ENCODE measurements at regions not wholly inside any gene's neighbourhood (a gene's known extent, or its start where the extent isn't known, plus 50 kb on each side); places are given as distances from the start of the nearest gene placed in this dataset.

DNA sequence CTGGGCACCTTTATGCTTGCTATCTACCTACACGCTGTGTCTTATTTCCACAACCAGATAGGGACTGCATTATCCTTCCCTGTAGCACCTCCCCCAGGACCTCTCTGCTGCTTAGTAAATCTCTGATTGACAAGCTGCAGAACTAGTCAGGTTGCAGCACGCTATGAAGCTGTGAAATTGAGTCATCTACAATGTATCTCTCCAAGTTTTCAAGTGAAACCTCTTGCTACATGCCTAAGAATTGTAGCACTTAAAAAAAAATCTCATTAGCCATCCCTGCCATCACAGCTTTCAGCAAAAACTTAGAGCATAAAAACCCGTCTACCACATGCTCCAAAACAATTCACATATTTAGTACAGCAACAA, 69.7 kb upstream of the FGFR2 start:
- Histone ChIP-seq H3K27me3 (ENCODE audit: insufficient read depth, low read depth) (peaks cover 42% of the 10 kb centered on the region), H3K27ac (no peak overlapping the region), H3K79me2 (ENCODE audit: low read depth) (no peaks in the 10 kb centered on the region), H3K9me2 (ENCODE audit: insufficient read depth) (no peaks in the 10 kb centered on the region), H2AFZ (no peak overlapping the region), H3K4me3 (no peak overlapping the region), H3K9me3 (ENCODE audit: insufficient read depth, low read depth) (no peaks in the 10 kb centered on the region), H4K20me1 (ENCODE audit: insufficient read depth) (no peaks in the 10 kb centered on the region), H3K4me1 (replicated peaks; ENCODE audit: insufficient read depth) (no peaks in the 10 kb centered on the region), H3K4me2 (no peak overlapping the region), H3F3A (ENCODE audit: insufficient read depth, low read depth) (no peaks in the 10 kb centered on the region), H3K36me3 (ENCODE audit: low read depth) (no peaks in the 10 kb centered on the region)
- ChIA-PET POLR2A (ENCODE audit: unreplicated experiment) (no interaction called here), CTCF (no interaction called here)
- intact Hi-C loops (cut with micrococcal nuclease; ENCODE audit: unreplicated experiment): no loop called here
- DNase-seq: no peak
- no TSS peak for BruUV-seq (replicated peaks)
- TF ChIP-seq EZH2 (IDR thresholded peaks at IDR 0.05; ENCODE audit: low read depth): no peak
- TF ChIP-seq, protein P1, sequence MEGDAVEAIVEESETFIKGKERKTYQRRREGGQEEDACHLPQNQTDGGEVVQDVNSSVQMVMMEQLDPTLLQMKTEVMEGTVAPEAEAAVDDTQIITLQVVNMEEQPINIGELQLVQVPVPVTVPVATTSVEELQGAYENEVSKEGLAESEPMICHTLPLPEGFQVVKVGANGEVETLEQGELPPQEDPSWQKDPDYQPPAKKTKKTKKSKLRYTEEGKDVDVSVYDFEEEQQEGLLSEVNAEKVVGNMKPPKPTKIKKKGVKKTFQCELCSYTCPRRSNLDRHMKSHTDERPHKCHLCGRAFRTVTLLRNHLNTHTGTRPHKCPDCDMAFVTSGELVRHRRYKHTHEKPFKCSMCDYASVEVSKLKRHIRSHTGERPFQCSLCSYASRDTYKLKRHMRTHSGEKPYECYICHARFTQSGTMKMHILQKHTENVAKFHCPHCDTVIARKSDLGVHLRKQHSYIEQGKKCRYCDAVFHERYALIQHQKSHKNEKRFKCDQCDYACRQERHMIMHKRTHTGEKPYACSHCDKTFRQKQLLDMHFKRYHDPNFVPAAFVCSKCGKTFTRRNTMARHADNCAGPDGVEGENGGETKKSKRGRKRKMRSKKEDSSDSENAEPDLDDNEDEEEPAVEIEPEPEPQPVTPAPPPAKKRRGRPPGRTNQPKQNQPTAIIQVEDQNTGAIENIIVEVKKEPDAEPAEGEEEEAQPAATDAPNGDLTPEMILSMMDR (conservative IDR thresholded peaks at IDR 0.05): no peak

DNA sequence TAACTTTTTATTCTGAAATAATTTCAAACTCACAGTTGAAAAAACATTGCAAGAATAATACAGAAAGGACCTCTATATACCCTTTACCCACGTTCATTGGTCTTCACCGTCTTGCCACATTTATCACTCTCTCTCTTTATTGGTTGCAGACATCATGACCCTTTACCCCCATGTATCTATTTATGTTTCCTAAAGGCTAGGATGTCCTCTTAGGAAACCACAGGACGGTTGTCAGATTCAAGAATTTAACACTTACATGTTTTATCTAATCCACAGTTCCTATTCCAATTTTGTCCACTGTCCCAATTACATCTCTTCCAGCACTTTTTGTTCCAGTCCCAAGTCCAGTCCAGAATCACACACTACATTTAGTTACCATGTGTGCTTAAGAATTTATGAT, 67.6 kb upstream of the FGFR2 start:
- TF ChIP-seq, protein P1 (conservative IDR thresholded peaks at IDR 0.05): no peak
- no peak for TF ChIP-seq EZH2 (IDR thresholded peaks at IDR 0.05; ENCODE audit: low read depth)
- BruUV-seq (replicated peaks): no TSS peak
- no peak for DNase-seq
- no peak overlapping the region for H2AFZ ChIP-seq
- no peaks in the 10 kb centered on the region for H3K9me2 ChIP-seq (ENCODE audit: insufficient read depth)
- no peaks in the 10 kb centered on the region for H3K79me2 ChIP-seq (ENCODE audit: low read depth)
- ChIA-PET CTCF (no interaction called here), POLR2A (ENCODE audit: unreplicated experiment) (no interaction called here)
- H3K4me3 ChIP-seq: no peak overlapping the region
- H3K36me3 ChIP-seq (ENCODE audit: low read depth): no peaks in the 10 kb centered on the region
- H3K27me3 ChIP-seq (ENCODE audit: insufficient read depth, low read depth): peaks cover 36% of the 10 kb centered on the region
- H3F3A ChIP-seq (ENCODE audit: insufficient read depth, low read depth): no peaks in the 10 kb centered on the region
- no peaks in the 10 kb centered on the region for H3K9me3 ChIP-seq (ENCODE audit: insufficient read depth, low read depth)
- H4K20me1 ChIP-seq (ENCODE audit: insufficient read depth): no peaks in the 10 kb centered on the region
- H3K27ac ChIP-seq: no peak overlapping the region
- no peaks in the 10 kb centered on the region for H3K4me1 ChIP-seq (replicated peaks; ENCODE audit: insufficient read depth)
- H3K4me2 ChIP-seq: no peak overlapping the region
- intact Hi-C loops (cut with micrococcal nuclease; ENCODE audit: unreplicated experiment): no loop called here

DNA sequence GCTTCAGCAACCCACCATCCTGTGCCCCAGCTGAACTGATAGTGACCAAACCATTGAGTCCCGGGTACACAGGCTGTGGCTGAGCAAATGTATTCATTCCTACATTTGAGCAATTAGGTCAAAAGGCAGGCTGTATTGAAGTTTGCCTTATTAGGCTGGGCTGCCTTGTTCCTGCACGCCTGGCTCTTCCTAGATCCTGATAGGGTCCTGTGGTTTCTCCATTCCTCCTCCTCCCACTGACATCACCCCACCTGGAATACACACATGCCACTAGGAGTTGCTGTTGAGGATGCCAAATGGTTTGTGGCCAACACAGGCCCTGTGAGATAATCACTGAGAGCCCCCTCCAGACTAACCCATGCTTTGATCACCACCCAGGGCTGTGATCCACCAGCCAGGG, 66.4 kb upstream of the FGFR2 start:
- H3K4me3 ChIP-seq: no peak overlapping the region
- no peak overlapping the region for H3K27ac ChIP-seq
- POLR2A ChIA-PET (ENCODE audit: unreplicated experiment): no interaction called here
- CTCF ChIA-PET: no interaction called here
- intact Hi-C loops (cut with micrococcal nuclease; ENCODE audit: unreplicated experiment): no loop called here
- no peaks in the 10 kb centered on the region for H3K36me3 ChIP-seq (ENCODE audit: low read depth)
- BruUV-seq (replicated peaks): no TSS peak
- no peak overlapping the region for H2AFZ ChIP-seq
- no peaks in the 10 kb centered on the region for H3K4me1 ChIP-seq (replicated peaks; ENCODE audit: insufficient read depth)
- no peaks in the 10 kb centered on the region for H3K9me3 ChIP-seq (ENCODE audit: insufficient read depth, low read depth)
- no peak for DNase-seq
- TF ChIP-seq, protein P1 (conservative IDR thresholded peaks at IDR 0.05): no peak
- TF ChIP-seq EZH2 (IDR thresholded peaks at IDR 0.05; ENCODE audit: low read depth): no peak
- H4K20me1 ChIP-seq (ENCODE audit: insufficient read depth): no peaks in the 10 kb centered on the region
- H3F3A ChIP-seq (ENCODE audit: insufficient read depth, low read depth): no peaks in the 10 kb centered on the region
- no peaks in the 10 kb centered on the region for H3K9me2 ChIP-seq (ENCODE audit: insufficient read depth)
- H3K4me2 ChIP-seq: no peak overlapping the region
- peaks cover 42% of the 10 kb centered on the region; the same call in 1 of the 2 replicates for H3K27me3 ChIP-seq (ENCODE audit: insufficient read depth, low read depth)
- H3K79me2 ChIP-seq (ENCODE audit: low read depth): no peaks in the 10 kb centered on the region

Measured in PC-9 (cell line).